SKM-1 (cell line): ENCODE measurements at regions not wholly inside any gene's neighbourhood (a gene's known extent, or its start where the extent isn't known, plus 50 kb on each side); places are given as distances from the start of the nearest gene placed in this dataset.

Experiments
- DNase-seq: peaks from one replicate; lab custom pipeline; 2025; ENCODE audit not compliant: unreplicated experiment; lab: John Stamatoyannopoulos, UW

GRCh38 chr1:214823311-214824117 lies 220.5 kb downstream of the CENPF start:
- DNase-seq: no peak

GRCh38 chr1:214824763-214825162 lies 221.8 kb downstream of the CENPF start:
- no peak for DNase-seq

- DNase-seq: no peak
These were observed 223.6 kb downstream of the CENPF start for GRCh38 chr1:214826619-214827018.

GRCh38 chr1:214827883-214828282 lies 224.9 kb downstream of the CENPF start:
- DNase-seq: no peak

- DNase-seq: no peak
These were observed 227.9 kb downstream of the CENPF start for GRCh38 chr1:214830941-214831340.

GRCh38 chr1:214831956-214832355 lies 229.0 kb downstream of the CENPF start:
- no peak for DNase-seq

- no peak for DNase-seq
These were observed 230.3 kb downstream of the CENPF start for GRCh38 chr1:214833178-214833756.

- DNase-seq: no peak
These were observed 234.4 kb downstream of the CENPF start for GRCh38 chr1:214837376-214837775.

GRCh38 chr1:214838351-214838750 lies 235.4 kb downstream of the CENPF start:
- DNase-seq: no peak

- DNase-seq: no peak
These were observed 237.4 kb downstream of the CENPF start for GRCh38 chr1:214840356-214840755.

- DNase-seq: no peak
These were observed 239.7 kb upstream of the KCNK2 start for GRCh38 chr1:214842856-214843255.

GRCh38 chr1:214843281-214843680 lies 239.3 kb upstream of the KCNK2 start:
- DNase-seq: no peak

GRCh38 chr1:214844319-214844718 lies 238.2 kb upstream of the KCNK2 start:
- DNase-seq: no peak

- DNase-seq: no peak
These were observed 236.3 kb upstream of the KCNK2 start for GRCh38 chr1:214846276-214846675.

- no peak for DNase-seq
These were observed 235.3 kb upstream of the KCNK2 start for GRCh38 chr1:214847071-214847810.

- no peak for DNase-seq
These were observed 234.4 kb upstream of the KCNK2 start for GRCh38 chr1:214848101-214848500.

- no peak for DNase-seq
These were observed 232.0 kb upstream of the KCNK2 start for GRCh38 chr1:214850432-214851050.

- DNase-seq: no peak
These were observed 229.2 kb upstream of the KCNK2 start for GRCh38 chr1:214853340-214853739.

- DNase-seq: no peak
These were observed 228.2 kb upstream of the KCNK2 start for GRCh38 chr1:214854126-214854875.

GRCh38 chr1:214856843-214857242 lies 225.7 kb upstream of the KCNK2 start:
- no peak for DNase-seq

- no peak for DNase-seq
These were observed 224.8 kb upstream of the KCNK2 start for GRCh38 chr1:214857716-214858115.
